Myocyte (in vitro differentiated cells): ENCODE measurements at regions not wholly inside any gene's neighbourhood (a gene's known extent, or its start where the extent isn't known, plus 50 kb on each side); places are given as distances from the start of the nearest gene placed in this dataset.

Experiments
- DNase-seq: peaks from one replicate; pipeline ENCODE4 v3.0.0-alpha.2; 2012; ENCODE audit warnings: low read depth

GRCh38 chr14:95466506-95466905, 49.9 kb downstream of the SYNE3 start:
- DNase-seq: no peak

- DNase-seq: no peak
Observed at GRCh38 chr14:95465936-95466335, 50.5 kb downstream of the SYNE3 start.

- no peak for DNase-seq
Observed at GRCh38 chr14:95465358-95465757, 51.1 kb downstream of the SYNE3 start.

DNA sequence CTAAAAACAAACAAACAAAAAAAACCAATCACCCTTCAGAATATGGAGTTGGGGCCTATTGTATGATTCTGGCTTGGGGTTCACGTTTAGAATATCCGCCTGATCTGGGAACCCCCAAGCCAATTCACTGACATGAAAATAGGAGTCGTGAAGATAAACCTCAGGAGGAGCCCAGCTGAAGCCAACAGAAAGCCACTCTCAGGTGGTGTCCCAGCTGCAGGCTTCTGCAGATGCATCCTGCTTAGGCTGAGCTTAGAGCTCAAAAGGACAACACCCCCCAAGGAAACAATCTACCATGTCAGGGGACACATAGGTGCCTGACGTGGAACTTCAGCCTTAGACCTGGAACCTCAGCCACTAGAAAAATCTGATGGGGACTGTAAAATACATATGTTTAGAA, 51.9 kb downstream of the SYNE3 start:
- DNase-seq: no peak

DNA sequence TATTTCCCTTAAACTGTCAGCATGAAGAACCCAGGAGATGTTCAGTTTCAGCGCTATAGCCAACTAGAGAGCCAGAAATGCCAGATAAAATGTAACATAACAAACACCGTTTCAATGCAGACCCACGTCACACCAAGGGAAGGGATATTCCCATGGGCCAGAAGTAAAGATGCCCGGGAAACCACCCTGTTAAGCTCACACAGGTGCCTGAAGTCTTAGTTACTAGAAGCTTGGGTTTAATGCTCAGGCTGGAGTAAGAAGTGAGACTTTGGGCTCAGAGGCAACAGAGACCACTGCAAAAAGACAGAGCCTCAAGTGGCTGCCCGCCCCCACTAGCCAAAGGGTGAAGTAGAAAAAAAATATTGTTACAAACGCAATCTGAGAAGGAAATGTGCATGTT, 52.3 kb downstream of the SYNE3 start:
- DNase-seq: no peak

GRCh38 chr14:95463171-95463901, 53.1 kb downstream of the SYNE3 start:
- peak; percentile 91 for DNase-seq

GRCh38 chr14:95462491-95462890, 54.0 kb downstream of the SYNE3 start:
- no peak for DNase-seq

GRCh38 chr14:95460647-95461478, 55.6 kb downstream of the SYNE3 start:
- peak; percentile 97 for DNase-seq

- no peak for DNase-seq
Observed at GRCh38 chr14:95458906-95459305, 57.5 kb downstream of the SYNE3 start.

DNA sequence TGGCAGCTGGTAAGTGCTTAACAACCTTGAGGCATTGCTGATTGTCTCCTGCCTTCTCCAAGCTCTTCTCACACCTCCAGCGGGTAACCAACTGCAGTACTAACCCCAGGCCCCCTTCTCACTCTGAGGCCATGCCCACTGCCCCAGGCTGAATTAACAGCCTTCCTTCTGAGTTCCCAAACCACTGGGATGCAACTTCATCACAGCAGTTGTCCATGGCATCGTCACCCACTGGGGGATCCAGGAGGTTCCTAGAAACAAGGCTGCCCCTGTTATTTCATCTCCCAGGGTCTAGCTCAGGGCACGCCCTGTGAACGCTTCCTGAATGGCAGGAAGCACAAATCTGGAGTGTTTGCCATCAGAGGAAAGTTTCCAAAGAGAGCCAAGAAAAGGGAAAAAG, 58.0 kb downstream of the SYNE3 start:
- no peak for DNase-seq

DNA sequence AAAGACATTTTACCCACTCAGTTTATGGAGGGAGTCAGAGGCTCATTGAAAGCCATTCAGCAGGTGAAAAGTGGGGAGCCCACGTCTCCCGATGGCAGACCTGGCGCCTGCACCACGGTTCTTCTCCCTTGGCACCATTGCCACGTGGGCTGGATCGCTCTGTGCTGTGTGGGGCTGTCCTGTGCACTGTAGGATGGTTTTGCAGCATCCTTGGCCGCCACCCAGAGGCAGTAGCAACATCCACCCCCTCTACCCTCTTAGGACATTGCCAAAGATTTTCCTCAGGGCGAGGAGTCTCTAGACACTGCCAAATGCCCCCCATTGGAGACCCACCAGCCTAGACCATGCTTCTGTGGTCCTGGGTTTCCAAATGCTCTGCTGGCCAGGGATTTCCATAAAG, 60.2 kb downstream of the SYNE3 start:
- DNase-seq: no peak

DNA sequence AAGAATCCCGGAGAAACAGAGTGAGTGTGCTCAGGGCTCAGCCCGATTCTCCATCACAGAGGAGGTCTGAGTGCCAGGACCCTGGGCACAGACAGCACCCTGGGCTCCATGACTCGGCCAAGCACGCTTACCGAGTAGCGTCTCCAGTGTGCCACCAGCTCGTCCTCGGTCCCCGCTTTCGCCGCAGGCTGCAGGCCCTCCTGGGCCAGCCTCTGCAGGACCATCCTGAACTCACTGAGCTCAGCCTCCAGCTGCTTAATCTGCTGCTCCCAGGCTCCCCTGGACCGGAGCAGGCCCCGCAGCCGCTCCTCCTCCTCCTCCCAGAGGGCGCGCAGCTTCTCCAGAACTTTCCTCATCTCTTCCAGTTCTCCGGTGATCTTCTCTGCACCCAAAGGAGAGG, 61.2 kb downstream of the SYNE3 start:
- no peak for DNase-seq

GRCh38 chr14:95453713-95453980, 62.8 kb downstream of the SYNE3 start:
- DNase-seq: no peak

GRCh38 chr14:95452893-95453712, 63.3 kb downstream of the SYNE3 start:
- DNase-seq: no peak

DNA sequence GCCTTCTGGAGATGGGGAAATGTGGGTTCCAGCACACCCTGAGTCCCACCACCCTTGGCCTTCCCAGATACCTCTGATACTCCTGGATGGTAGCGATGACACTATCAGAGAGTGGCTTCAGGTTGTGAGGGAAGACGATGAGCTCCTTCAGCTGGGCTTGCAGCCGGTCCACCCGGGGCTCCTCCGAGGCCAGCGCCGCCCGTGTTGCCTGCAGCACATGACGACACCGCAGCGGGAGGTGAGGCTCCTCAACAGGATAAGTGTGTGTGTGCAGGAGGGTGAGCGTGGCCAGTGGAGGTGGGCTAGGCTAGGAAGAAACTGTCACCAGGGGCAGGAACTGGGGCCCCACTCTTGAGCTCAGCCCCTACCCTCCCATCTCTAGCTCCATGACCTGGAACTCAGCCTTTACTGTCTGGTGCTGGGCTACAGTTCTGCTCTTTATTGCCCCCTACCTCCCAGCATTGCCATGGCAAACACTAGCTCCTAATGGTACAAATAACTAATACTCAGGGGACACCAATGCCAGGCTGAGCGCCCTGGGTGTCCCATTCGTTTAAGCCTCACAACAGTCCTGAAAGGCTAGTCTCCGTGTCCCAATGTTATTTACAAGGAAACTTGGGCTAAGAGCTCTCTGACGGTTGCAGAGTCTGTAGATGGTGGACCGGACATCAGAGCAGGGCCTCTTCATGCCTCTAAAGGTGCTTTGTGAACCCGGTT, 64.1 kb downstream of the SYNE3 start:
- DNase-seq: peak; percentile 23

DNA sequence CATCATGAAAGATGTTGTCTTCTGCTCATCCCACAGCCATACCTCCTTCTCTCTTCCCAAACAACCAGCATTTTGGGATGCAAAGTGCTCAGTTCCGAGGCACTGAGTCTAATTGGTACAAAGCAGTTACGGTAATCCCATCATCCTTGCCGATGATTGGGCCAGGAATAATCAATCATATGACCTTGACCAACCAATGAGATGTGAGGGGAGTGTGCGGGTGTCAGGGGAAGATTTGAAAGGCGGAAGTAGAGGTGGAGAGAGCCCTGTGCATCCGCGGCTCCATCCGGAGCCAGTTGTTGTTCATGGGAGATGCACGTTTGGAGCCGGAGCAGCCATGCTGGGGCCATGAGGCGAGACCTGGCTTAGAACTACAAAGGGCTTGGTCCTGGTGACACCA, 67.3 kb downstream of the SYNE3 start:
- no peak for DNase-seq

GRCh38 chr14:95446470-95446869, 70.0 kb downstream of the SYNE3 start:
- no peak for DNase-seq

- no peak for DNase-seq
Observed at GRCh38 chr14:95445676-95446075, 70.8 kb downstream of the SYNE3 start.

DNA sequence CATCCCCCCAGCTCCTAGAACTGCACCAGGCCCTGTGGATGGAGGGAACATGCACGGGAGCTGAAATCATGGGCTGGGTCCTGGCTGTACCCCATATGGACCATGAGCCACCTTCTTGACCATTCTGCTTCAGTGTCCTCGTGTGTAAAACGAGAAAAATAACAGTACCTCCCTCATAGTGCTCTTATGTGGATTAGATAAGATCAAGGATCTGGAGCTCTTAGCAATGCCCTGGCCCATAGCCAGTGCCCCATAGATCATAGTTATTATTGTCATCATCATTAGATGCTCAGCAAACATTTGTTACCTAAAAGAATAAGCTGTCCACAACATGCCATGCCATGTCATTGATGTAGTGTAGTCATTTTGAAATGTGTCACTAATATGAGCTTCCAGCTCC, 71.3 kb downstream of the SYNE3 start:
- no peak for DNase-seq

GRCh38 chr14:95444132-95445129, 72.0 kb downstream of the SYNE3 start:
- no peak for DNase-seq
